Fibroblast of lung (primary cell): ENCODE measurements at regions not wholly inside any gene's neighbourhood (a gene's known extent, or its start where the extent isn't known, plus 50 kb on each side); places are given as distances from the start of the nearest gene placed in this dataset.

Source experiments
- DNase-seq, 2 donors: peaks; one replicate each; pipeline versions ENCODE4 v3.0.0 to v3.0.0-alpha.2; 2010; ENCODE audit warnings: low read depth in 2 of 2
- H2AFZ ChIP-seq: 2 replicates; pipeline ENCODE4 v1.5.1; 2012; ENCODE audit warnings: low read length, control low read depth, inconsistent platforms
- H3K27ac ChIP-seq: 2 replicates; pipeline ENCODE4 v1.5.1; 2011; ENCODE audit warnings: low read length, control low read depth; ENCODE audit not compliant: insufficient read depth
- H3K27me3 ChIP-seq: 2 replicates; pipeline ENCODE4 v1.5.1; 2011; ENCODE audit warnings: mild to moderate bottlenecking, low read length; ENCODE audit not compliant: control insufficient read depth, insufficient read depth
- H3K36me3 ChIP-seq: 2 replicates; pipeline ENCODE4 v1.5.1; 2011; ENCODE audit warnings: low read length; ENCODE audit not compliant: control insufficient read depth, insufficient read depth
- H3K4me1 ChIP-seq: 2 replicates; pipeline ENCODE4 v1.5.1; 2011; ENCODE audit warnings: low read length; ENCODE audit not compliant: control insufficient read depth, insufficient read depth; ENCODE audit errors: extremely low read depth
- H3K4me2 ChIP-seq: 2 replicates; pipeline ENCODE4 v1.5.1; 2011; ENCODE audit warnings: low read length, control low read depth; ENCODE audit not compliant: insufficient read depth; ENCODE audit errors: extremely low read depth
- H3K4me3 ChIP-seq, 4 experiments: fragments of 200-600 bp in 1 of 4; sonication (generic) in 1 of 4; replicated peaks in 1 of 4; 2 replicates each; pipeline ENCODE4 v1.5.1; 2011 to 2016; ENCODE audit warnings: low read length in 4 of 4, low read depth in 3 of 4, mild to moderate bottlenecking in 3 of 4, control low read depth in 2 of 4, inconsistent platforms in 1 of 4, mixed read lengths in 1 of 4; ENCODE audit not compliant: insufficient read depth in 1 of 4; ENCODE audit errors: control extremely low read depth in 1 of 4
- H3K79me2 ChIP-seq: 2 replicates; pipeline ENCODE4 v1.5.1; 2012; ENCODE audit warnings: mild to moderate bottlenecking, low read length, inconsistent platforms; ENCODE audit not compliant: control insufficient read depth, insufficient read depth
- H3K9ac ChIP-seq: 2 replicates; pipeline ENCODE4 v1.5.1; 2011; ENCODE audit warnings: mild to moderate bottlenecking, low read length, control low read depth; ENCODE audit not compliant: insufficient read depth
- H3K9me3 ChIP-seq: 2 replicates; pipeline ENCODE4 v1.5.1; 2012; ENCODE audit warnings: low read depth, low read length; ENCODE audit not compliant: control insufficient read depth, insufficient read depth
- H4K20me1 ChIP-seq: 2 replicates; pipeline ENCODE4 v1.5.1; 2011; ENCODE audit warnings: low read length; ENCODE audit not compliant: control insufficient read depth, insufficient read depth; ENCODE audit errors: extremely low read depth
- CTCF ChIP-seq, 2 donors: IDR thresholded peaks in 1 of 2; conservative IDR thresholded peaks in 1 of 2; 1 replicate in 1 of 2; 2 replicates in 1 of 2; pipeline ENCODE4 v1.5.1; 2011 to 2012; ENCODE audit warnings: low read length in 2 of 2, control low read depth in 1 of 2, inconsistent platforms in 1 of 2, low read depth in 1 of 2, mild to moderate bottlenecking in 1 of 2
- EZH2 ChIP-seq: IDR thresholded peaks from 2 replicates; pipeline ENCODE4 v1.5.1; 2012; ENCODE audit warnings: low read length, control low read depth, mild to moderate bottlenecking; ENCODE audit errors: missing control alignments

DNA sequence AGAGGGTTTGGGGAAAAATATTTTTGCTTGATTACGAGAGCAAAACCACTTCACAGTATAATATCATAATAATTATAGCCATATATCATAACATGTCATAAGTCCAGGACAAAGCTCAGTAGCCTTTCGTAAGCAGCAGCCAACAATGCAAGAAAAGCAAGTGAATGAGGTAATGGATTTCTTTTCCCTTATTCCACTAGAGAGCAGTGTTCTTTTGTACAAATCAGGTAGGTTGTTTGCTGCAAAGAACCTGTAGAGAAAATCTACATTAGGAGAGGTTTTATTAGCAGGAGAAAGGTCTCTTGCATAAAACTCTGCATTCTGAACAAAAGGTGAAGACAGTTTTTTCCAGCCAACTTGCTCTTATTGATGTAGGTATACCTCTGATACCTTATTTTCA lies 1033.4 kb downstream of the TLE4 start:
- Histone ChIP-seq H3K9ac (no peak overlapping the region), H3K27me3 (no peaks in the 10 kb centered on the region), H3K79me2 (no peaks in the 10 kb centered on the region), H3K27ac (no peak overlapping the region), H3K4me2 (no peak overlapping the region), H3K4me1 (no peaks in the 10 kb centered on the region), H3K36me3 (no peaks in the 10 kb centered on the region), H2AFZ (no peak overlapping the region), H3K9me3 (no peaks in the 10 kb centered on the region), H4K20me1 (no peaks in the 10 kb centered on the region), H3K4me3 (no peak overlapping the region)
- DNase-seq = peak; percentile 57 to 75
- TF ChIP-seq CTCF (conservative IDR thresholded peaks at IDR 0.05 in 1 of 2, IDR thresholded peaks at IDR 0.05 in 1 of 2; ENCODE audit: low read depth in 1 of 2, low read length in 2 of 2) (peak; percentile 38 to 49), EZH2 (no peak)

GRCh38 chr9:80602291-80602690 lies 1030.5 kb downstream of the TLE4 start:
- Histone ChIP-seq H3K27me3 (no peaks in the 10 kb centered on the region), H3K27ac (no peak overlapping the region), H3K4me3 (no peak overlapping the region), H3K79me2 (no peaks in the 10 kb centered on the region), H3K9ac (no peak overlapping the region), H3K4me1 (no peaks in the 10 kb centered on the region), H3K4me2 (no peak overlapping the region), H3K36me3 (no peaks in the 10 kb centered on the region), H4K20me1 (no peaks in the 10 kb centered on the region), H2AFZ (no peak overlapping the region), H3K9me3 (no peaks in the 10 kb centered on the region)
- DNase-seq = no peak
- TF ChIP-seq EZH2 (no peak), CTCF (conservative IDR thresholded peaks at IDR 0.05 in 1 of 2, IDR thresholded peaks at IDR 0.05 in 1 of 2; ENCODE audit: low read depth in 1 of 2, low read length in 2 of 2) (no peak)

DNA sequence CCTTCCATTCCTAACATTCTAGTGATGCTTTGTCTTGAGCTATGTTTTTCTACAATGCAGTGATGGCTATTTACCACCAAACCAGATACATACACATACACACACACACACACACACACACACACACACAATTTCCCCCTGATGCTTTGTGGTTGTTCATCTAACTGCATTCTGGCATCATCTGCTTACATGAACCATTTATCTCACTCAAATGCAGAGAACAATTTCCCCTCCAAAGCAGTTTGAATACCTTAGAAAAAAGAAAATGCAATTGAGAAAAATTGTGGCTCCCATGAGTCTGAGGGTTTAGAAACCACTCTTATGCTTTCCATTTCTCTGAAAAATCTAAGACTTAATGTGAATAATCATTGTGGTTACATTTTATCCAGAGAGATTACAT lies 1024.8 kb downstream of the TLE4 start:
- TF ChIP-seq EZH2 = no peak
- TF ChIP-seq CTCF (conservative IDR thresholded peaks at IDR 0.05 in 1 of 2, IDR thresholded peaks at IDR 0.05 in 1 of 2; ENCODE audit: low read depth in 1 of 2, low read length in 2 of 2) = no peak
- Histone ChIP-seq H3K9ac (no peak overlapping the region), H3K4me3 (no peak overlapping the region), H3K27ac (no peak overlapping the region), H2AFZ (no peak overlapping the region), H3K4me1 (no peaks in the 10 kb centered on the region), H3K79me2 (no peaks in the 10 kb centered on the region), H4K20me1 (no peaks in the 10 kb centered on the region), H3K4me2 (no peak overlapping the region), H3K9me3 (no peaks in the 10 kb centered on the region), H3K27me3 (no peaks in the 10 kb centered on the region), H3K36me3 (no peaks in the 10 kb centered on the region)
- DNase-seq = peak in 1 of 2 donors; percentile 27
